ENCODE measurements at regions not wholly inside any gene's neighbourhood (a gene's known extent, or its start where the extent isn't known, plus 50 kb on each side); places are given as distances from the start of the nearest gene placed in this dataset.

- no peaks in the 10 kb centered on the region for H3K36me3 ChIP-seq
- H3K9me3 ChIP-seq, result no peaks in the 10 kb centered on the region
- intact Hi-C loops (cut with DNase I; ENCODE audit: low total_unique reads), result no loop called here
- DNase-seq, result no peak
- 85 to 93% (median 89%) methylated on average over 9 to 12 of the region's 12 CpGs for WGBS, 5 donors
- no peak overlapping the region for H3K27ac ChIP-seq
- H3K4me3 ChIP-seq, result no peak overlapping the region
- peaks cover 0 to 49% (median 4%) of the 10 kb centered on the region in 7 donors for H3K27me3 ChIP-seq (replicated peaks in 1 of 7)
- no peaks in the 10 kb centered on the region for H3K4me1 ChIP-seq
- TF ChIP-seq POLR2A (IDR thresholded peaks at IDR 0.05) (no peak), POLR2AphosphoS5 (IDR thresholded peaks at IDR 0.05) (no peak)
- TF ChIP-seq, protein P1, sequence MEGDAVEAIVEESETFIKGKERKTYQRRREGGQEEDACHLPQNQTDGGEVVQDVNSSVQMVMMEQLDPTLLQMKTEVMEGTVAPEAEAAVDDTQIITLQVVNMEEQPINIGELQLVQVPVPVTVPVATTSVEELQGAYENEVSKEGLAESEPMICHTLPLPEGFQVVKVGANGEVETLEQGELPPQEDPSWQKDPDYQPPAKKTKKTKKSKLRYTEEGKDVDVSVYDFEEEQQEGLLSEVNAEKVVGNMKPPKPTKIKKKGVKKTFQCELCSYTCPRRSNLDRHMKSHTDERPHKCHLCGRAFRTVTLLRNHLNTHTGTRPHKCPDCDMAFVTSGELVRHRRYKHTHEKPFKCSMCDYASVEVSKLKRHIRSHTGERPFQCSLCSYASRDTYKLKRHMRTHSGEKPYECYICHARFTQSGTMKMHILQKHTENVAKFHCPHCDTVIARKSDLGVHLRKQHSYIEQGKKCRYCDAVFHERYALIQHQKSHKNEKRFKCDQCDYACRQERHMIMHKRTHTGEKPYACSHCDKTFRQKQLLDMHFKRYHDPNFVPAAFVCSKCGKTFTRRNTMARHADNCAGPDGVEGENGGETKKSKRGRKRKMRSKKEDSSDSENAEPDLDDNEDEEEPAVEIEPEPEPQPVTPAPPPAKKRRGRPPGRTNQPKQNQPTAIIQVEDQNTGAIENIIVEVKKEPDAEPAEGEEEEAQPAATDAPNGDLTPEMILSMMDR (IDR thresholded peaks at IDR 0.05 in 8 of 11, conservative IDR thresholded peaks at IDR 0.05 in 3 of 11), result no peak
Observed at GRCh38 chr22:49049691-49050090, 778.0 kb downstream of the BRD1 start.

- Histone ChIP-seq H3K27me3 (replicated peaks in 1 of 7) (peaks cover 0 to 60% (median 4%) of the 10 kb centered on the region in 7 donors), H3K27ac (no peak overlapping the region), H3K4me3 (no peak overlapping the region), H3K9me3 (no peaks in the 10 kb centered on the region), H3K36me3 (no peaks in the 10 kb centered on the region), H3K4me1 (no peaks in the 10 kb centered on the region)
- intact Hi-C loops (cut with DNase I; ENCODE audit: low total_unique reads), result no loop called here
- no peak for DNase-seq
- WGBS, 5 donors, result 75 to 81% (median 80%) methylated on average over 11 of the region's 11 CpGs
- no peak for TF ChIP-seq POLR2A (IDR thresholded peaks at IDR 0.05)
Observed at GRCh38 chr22:49048591-49048990, 779.1 kb downstream of the BRD1 start.

DNA sequence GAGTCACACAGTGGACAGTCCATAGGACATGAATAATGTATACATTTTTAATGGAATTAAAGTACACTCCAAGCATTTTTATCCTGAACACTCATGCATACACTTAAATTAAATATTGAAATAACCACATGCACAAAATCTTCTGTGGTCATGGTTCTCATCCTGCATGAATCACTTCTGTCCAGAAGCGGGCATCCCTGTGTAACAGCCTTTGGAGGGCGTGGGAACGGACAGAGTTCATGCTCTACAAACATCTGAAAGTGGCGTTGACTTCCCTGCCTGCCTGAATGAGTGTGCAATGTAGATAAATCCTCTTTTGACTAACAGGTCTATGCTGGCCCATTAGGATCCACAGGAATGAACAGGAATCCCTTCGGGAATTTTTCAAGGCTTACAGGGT, 780.2 kb downstream of the BRD1 start:
- Histone ChIP-seq H3K9me3 (no peaks in the 10 kb centered on the region), H3K4me3 (no peak overlapping the region), H3K27ac (no peak overlapping the region), H3K4me1 (no peaks in the 10 kb centered on the region), H3K36me3 (no peaks in the 10 kb centered on the region), H3K27me3 (replicated peaks in 1 of 7) (peaks cover 0 to 68% (median 4%) of the 10 kb centered on the region in 7 donors)
- intact Hi-C loops (cut with DNase I; ENCODE audit: low total_unique reads), result no loop called here
- no peak for DNase-seq
- TF ChIP-seq POLR2AphosphoS5 (IDR thresholded peaks at IDR 0.05) (no peak), POLR2A (IDR thresholded peaks at IDR 0.05) (no peak)
- TF ChIP-seq, protein P1 (IDR thresholded peaks at IDR 0.05 in 8 of 11, conservative IDR thresholded peaks at IDR 0.05 in 3 of 11), result no peak
- 61 to 86% (median 81%) methylated on average over 5 of the region's 5 CpGs for WGBS, 5 donors

- no peak overlapping the region for H3K4me3 ChIP-seq
- 45 to 57% (median 53%) methylated on average over 12 to 17 of the region's 17 CpGs for WGBS, 5 donors
Observed at GRCh38 chr22:49046546-49047361, 780.9 kb downstream of the BRD1 start.

More at GRCh38 chr22:49046546-49047361, 780.9 kb downstream of the BRD1 start:
- no peak for DNase-seq
- Histone ChIP-seq H3K4me1 (no peaks in the 10 kb centered on the region), H3K9me3 (no peaks in the 10 kb centered on the region), H3K27ac (no peak overlapping the region), H3K27me3 (replicated peaks in 1 of 7) (peaks cover 0 to 61% (median 4%) of the 10 kb centered on the region in 7 donors), H3K36me3 (no peaks in the 10 kb centered on the region)
- TF ChIP-seq, protein P1 (IDR thresholded peaks at IDR 0.05 in 8 of 11, conservative IDR thresholded peaks at IDR 0.05 in 3 of 11), result peak in 5 of 11 experiments; percentile 4 to 35 (median 15)
- no peak for TF ChIP-seq POLR2AphosphoS5 (IDR thresholded peaks at IDR 0.05)
- intact Hi-C loops (cut with DNase I; ENCODE audit: low total_unique reads), result no loop called here

Measured in spleen (tissue), 11 donors.